NCI-H187 treated with DMSO at 0.1 percent for 48 hours (cell line): ENCODE measurements at regions not wholly inside any gene's neighbourhood (a gene's known extent, or its start where the extent isn't known, plus 50 kb on each side); places are given as distances from the start of the nearest gene placed in this dataset.

ENCODE experiments used
- DNase-seq: peaks from one replicate; lab custom pipeline; 2025; lab: John Stamatoyannopoulos, UW

GRCh38 chr16:13291591-13292333 is 390.4 kb downstream of the SHISA9 start:
- DNase-seq: no peak

GRCh38 chr16:13296206-13296605 is 394.8 kb downstream of the SHISA9 start:
- DNase-seq: no peak

- DNase-seq: no peak
These were observed 397.3 kb downstream of the SHISA9 start for GRCh38 chr16:13298666-13299065.

- no peak for DNase-seq
These were observed 398.9 kb downstream of the SHISA9 start for GRCh38 chr16:13300066-13300840.

GRCh38 chr16:13305019-13305755 is 403.8 kb downstream of the SHISA9 start:
- no peak for DNase-seq

- DNase-seq: no peak
These were observed 405.0 kb downstream of the SHISA9 start for GRCh38 chr16:13306161-13306995.

- DNase-seq: no peak
These were observed 405.9 kb downstream of the SHISA9 start for GRCh38 chr16:13307255-13307654.

GRCh38 chr16:13307851-13308250 is 406.5 kb downstream of the SHISA9 start:
- no peak for DNase-seq

- DNase-seq: no peak
These were observed 410.7 kb downstream of the SHISA9 start for GRCh38 chr16:13312063-13312462.

- DNase-seq: no peak
These were observed 412.0 kb downstream of the SHISA9 start for GRCh38 chr16:13313351-13313750.

- DNase-seq: no peak
These were observed 413.2 kb downstream of the SHISA9 start for GRCh38 chr16:13314633-13315032.

GRCh38 chr16:13315642-13316427 is 414.4 kb downstream of the SHISA9 start:
- DNase-seq: no peak

- DNase-seq: no peak
These were observed 420.9 kb downstream of the SHISA9 start for GRCh38 chr16:13322336-13322735.

GRCh38 chr16:13324851-13325250 is 423.5 kb downstream of the SHISA9 start:
- DNase-seq: no peak

- no peak for DNase-seq
These were observed 424.0 kb downstream of the SHISA9 start for GRCh38 chr16:13325396-13325795.

GRCh38 chr16:13331918-13332317 is 430.5 kb downstream of the SHISA9 start:
- no peak for DNase-seq

GRCh38 chr16:13332713-13333255 is 431.4 kb downstream of the SHISA9 start:
- DNase-seq: no peak

- no peak for DNase-seq
These were observed 431.9 kb downstream of the SHISA9 start for GRCh38 chr16:13333336-13333735.

- no peak for DNase-seq
These were observed 434.5 kb downstream of the SHISA9 start for GRCh38 chr16:13335879-13336278.

- DNase-seq: no peak
These were observed 434.9 kb downstream of the SHISA9 start for GRCh38 chr16:13336335-13336734.
